ENCODE measurements at regions not wholly inside any gene's neighbourhood (a gene's known extent, or its start where the extent isn't known, plus 50 kb on each side); places are given as distances from the start of the nearest gene placed in this dataset.

GRCh38 chr2:60356346-60356745 is 197.1 kb downstream of the BCL11A start:
- H3K27ac ChIP-seq (replicated peaks), result peak overlapping the region; percentile 7; the same call in 1 of the 2 replicates
- H3K4me3 ChIP-seq (replicated peaks; ENCODE audit: insufficient read depth, low read length), result no peak overlapping the region
- no peak for TF ChIP-seq GABPA (IDR thresholded peaks at IDR 0.05; ENCODE audit: low read depth)
- no peaks in the 10 kb centered on the region for H3K27me3 ChIP-seq (ENCODE audit: insufficient read depth, poor library complexity, severe bottlenecking)
- DNase-seq (ENCODE audit: low read depth in 1 of 2, low spot score in 1 of 2), result no peak

GRCh38 chr2:60355849-60356261 is 197.6 kb downstream of the BCL11A start:
- TF ChIP-seq CTCF (IDR thresholded peaks at IDR 0.05; ENCODE audit: insufficient read depth, low read length) (no peak), SPI1 (IDR thresholded peaks at IDR 0.05; ENCODE audit: borderline replicate concordance, low read depth) (peak; percentile 44; the same call in 1 of the 2 replicates)
- no peak overlapping the region for H3K4me3 ChIP-seq (replicated peaks; ENCODE audit: insufficient read depth, low read length)
- peak in 1 of 2 experiments; percentile 14 for DNase-seq (ENCODE audit: low read depth in 1 of 2, low spot score in 1 of 2)
- H3K27ac ChIP-seq (replicated peaks), result peak overlapping the region; percentile 7; the same call in 1 of the 2 replicates
- H3K27me3 ChIP-seq (ENCODE audit: insufficient read depth, poor library complexity, severe bottlenecking), result no peaks in the 10 kb centered on the region

GRCh38 chr2:60354713-60355112 is 198.7 kb downstream of the BCL11A start:
- DNase-seq (ENCODE audit: low read depth in 1 of 2, low spot score in 1 of 2), result no peak
- TF ChIP-seq REST (IDR thresholded peaks at IDR 0.05; ENCODE audit: insufficient replicate concordance, low read depth) (no peak), POLR2AphosphoS5 (IDR thresholded peaks at IDR 0.05; ENCODE audit: low read depth) (no peak), GABPA (IDR thresholded peaks at IDR 0.05; ENCODE audit: low read depth) (no peak), CTCF (IDR thresholded peaks at IDR 0.05; ENCODE audit: insufficient read depth, low read length) (no peak), SPI1 (IDR thresholded peaks at IDR 0.05; ENCODE audit: borderline replicate concordance, low read depth) (no peak)
- no peak overlapping the region for H3K4me3 ChIP-seq (replicated peaks; ENCODE audit: insufficient read depth, low read length)
- no peak overlapping the region for H3K27ac ChIP-seq (replicated peaks)
- H3K27me3 ChIP-seq (ENCODE audit: insufficient read depth, poor library complexity, severe bottlenecking), result no peaks in the 10 kb centered on the region

GRCh38 chr2:60353863-60354262 is 199.6 kb downstream of the BCL11A start:
- Histone ChIP-seq H3K4me3 (replicated peaks; ENCODE audit: insufficient read depth, low read length) (no peak overlapping the region), H3K27me3 (ENCODE audit: insufficient read depth, poor library complexity, severe bottlenecking) (no peaks in the 10 kb centered on the region), H3K27ac (replicated peaks) (no peak overlapping the region)
- no peak for TF ChIP-seq POLR2AphosphoS5 (IDR thresholded peaks at IDR 0.05; ENCODE audit: low read depth)
- TF ChIP-seq CTCF (IDR thresholded peaks at IDR 0.05; ENCODE audit: insufficient read depth, low read length), result no peak
- no peak for TF ChIP-seq REST (IDR thresholded peaks at IDR 0.05; ENCODE audit: insufficient replicate concordance, low read depth)
- TF ChIP-seq GABPA (IDR thresholded peaks at IDR 0.05; ENCODE audit: low read depth), result no peak
- no peak for TF ChIP-seq SPI1 (IDR thresholded peaks at IDR 0.05; ENCODE audit: borderline replicate concordance, low read depth)
- DNase-seq (ENCODE audit: low read depth in 1 of 2, low spot score in 1 of 2), result no peak

All from HL-60 (cell line).